H1 (cell line): ENCODE measurements at regions not wholly inside any gene's neighbourhood (a gene's known extent, or its start where the extent isn't known, plus 50 kb on each side); places are given as distances from the start of the nearest gene placed in this dataset.

Source experiments
- BACH1 ChIP-seq: IDR thresholded peaks from 2 replicates; pipeline ENCODE4 v1.6.1; 2012; ENCODE audit warnings: low read length, improper control_type of control experiment
- CHD1 ChIP-seq: IDR thresholded peaks from 2 replicates; pipeline ENCODE4 v1.6.1; 2012; ENCODE audit warnings: low read depth, low read length, improper control_type of control experiment
- CHD2 ChIP-seq: IDR thresholded peaks from 2 replicates; pipeline ENCODE4 v1.6.1; 2012; ENCODE audit warnings: low read length, improper control_type of control experiment
- EZH2 ChIP-seq: fragments of 200-600 bp; sonication (generic); IDR thresholded peaks from 2 replicates; pipeline ENCODE4 v1.7.1; 2012; ENCODE audit warnings: low read depth, mild to moderate bottlenecking, moderate library complexity, low read length, inconsistent platforms; ENCODE audit not compliant: severe bottlenecking
- JUND ChIP-seq: IDR thresholded peaks from 2 replicates; pipeline ENCODE4 v1.6.1; 2011; ENCODE audit warnings: mild to moderate bottlenecking, improper control_type of control experiment, low read length
- RFX5 ChIP-seq: IDR thresholded peaks from 2 replicates; pipeline ENCODE4 v1.6.1; 2011; ENCODE audit warnings: low read depth, low read length, improper control_type of control experiment, borderline replicate concordance
- TCF12 ChIP-seq: IDR thresholded peaks from 2 replicates; pipeline ENCODE4 v1.6.1; 2011; ENCODE audit warnings: low read depth, mild to moderate bottlenecking, low read length
- TF ChIP-seq, protein P1 (sequence below): IDR thresholded peaks from 2 replicates; pipeline ENCODE4 v1.6.1; 2011; ENCODE audit warnings: low read length, improper control_type of control experiment

DNA sequence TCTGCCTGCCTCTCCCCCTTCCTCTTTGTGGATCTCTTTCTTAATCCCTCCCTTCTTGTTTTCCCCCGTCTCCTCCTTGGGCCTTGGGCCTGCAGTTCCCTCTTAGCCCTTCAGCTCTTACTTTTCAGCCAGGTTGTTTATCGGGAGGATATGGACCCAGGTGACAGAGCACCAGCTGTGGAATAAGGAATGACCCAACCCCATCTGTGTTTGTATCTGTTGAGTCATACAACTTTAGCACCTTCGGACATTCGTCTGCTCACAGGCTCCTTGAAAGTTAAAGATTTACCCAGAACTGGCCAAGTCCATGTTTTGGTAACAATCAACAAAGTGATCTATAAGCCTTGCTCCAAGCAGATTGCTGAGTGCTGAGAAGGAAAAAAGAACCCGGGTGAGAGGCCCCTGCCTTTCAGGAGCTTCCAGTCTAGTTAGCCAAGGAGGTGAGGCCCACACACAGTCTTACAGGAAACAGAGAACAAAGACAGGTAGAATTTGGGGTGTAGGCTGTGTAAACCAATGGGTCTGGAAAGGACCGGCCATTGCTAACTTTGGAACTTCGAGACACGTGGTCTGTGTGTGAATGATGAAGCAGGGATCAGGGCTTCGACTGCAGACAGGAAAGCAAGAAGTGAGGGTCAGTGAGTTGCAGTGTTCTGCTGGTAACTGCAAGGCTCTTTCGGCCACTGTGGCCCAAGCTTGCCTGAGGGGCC is 66.7 kb upstream of the F3 start (continued):
- TF ChIP-seq, protein P1, sequence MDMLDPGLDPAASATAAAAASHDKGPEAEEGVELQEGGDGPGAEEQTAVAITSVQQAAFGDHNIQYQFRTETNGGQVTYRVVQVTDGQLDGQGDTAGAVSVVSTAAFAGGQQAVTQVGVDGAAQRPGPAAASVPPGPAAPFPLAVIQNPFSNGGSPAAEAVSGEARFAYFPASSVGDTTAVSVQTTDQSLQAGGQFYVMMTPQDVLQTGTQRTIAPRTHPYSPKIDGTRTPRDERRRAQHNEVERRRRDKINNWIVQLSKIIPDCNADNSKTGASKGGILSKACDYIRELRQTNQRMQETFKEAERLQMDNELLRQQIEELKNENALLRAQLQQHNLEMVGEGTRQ: no peak
- TF ChIP-seq JUND (no peak), EZH2 (no peak), BACH1 (no peak), TCF12 (no peak), RFX5 (no peak), CHD2 (no peak), CHD1 (no peak)
